Mesenchymal stem cell (in vitro differentiated cells and primary cell): ENCODE measurements at regions not wholly inside any gene's neighbourhood (a gene's known extent, or its start where the extent isn't known, plus 50 kb on each side); places are given as distances from the start of the nearest gene placed in this dataset.

ENCODE experiments used
- DNase-seq: peaks from one replicate; pipeline ENCODE4 v3.0.0-alpha.2; 2013
- H2AFZ ChIP-seq: one replicate; pipeline ENCODE4 v1.6.1; 2013; ENCODE audit warnings: low read depth, mild to moderate bottlenecking, control low read depth, inconsistent platforms, low read length, moderate library complexity
- H2AK5ac ChIP-seq: 2 replicates; pipeline ENCODE4 v1.6.1; 2013; ENCODE audit warnings: low read length, moderate library complexity, mild to moderate bottlenecking, inconsistent platforms; ENCODE audit not compliant: severe bottlenecking
- H2BK120ac ChIP-seq: one replicate; pipeline ENCODE4 v1.6.1; 2013; ENCODE audit warnings: low read depth, mild to moderate bottlenecking, inconsistent platforms, low read length, moderate library complexity
- H2BK12ac ChIP-seq, 2 experiments: one replicate each; pipeline ENCODE4 v1.6.1; 2013; ENCODE audit warnings: inconsistent platforms in 2 of 2, low read length in 2 of 2, mild to moderate bottlenecking in 2 of 2, moderate library complexity in 2 of 2, control low read depth in 1 of 2
- H2BK15ac ChIP-seq: one replicate; pipeline ENCODE4 v1.6.1; 2013; ENCODE audit warnings: mild to moderate bottlenecking, low read depth, inconsistent platforms; ENCODE audit not compliant: poor library complexity, severe bottlenecking
- H2BK5ac ChIP-seq: 2 replicates; pipeline ENCODE4 v1.6.1; 2013; ENCODE audit warnings: low read depth, mild to moderate bottlenecking, low read length, control low read depth, inconsistent platforms; ENCODE audit not compliant: poor library complexity, severe bottlenecking
- H3K14ac ChIP-seq, 2 experiments: one replicate each; pipeline ENCODE4 v1.6.1; 2013; ENCODE audit warnings: inconsistent platforms in 2 of 2, low read length in 2 of 2, control low read depth in 1 of 2, mild to moderate bottlenecking in 1 of 2, moderate library complexity in 1 of 2
- H3K18ac ChIP-seq, 2 experiments: one replicate each; pipeline ENCODE4 v1.6.1; 2013; ENCODE audit warnings: inconsistent platforms in 2 of 2, low read length in 2 of 2, control low read depth in 1 of 2, low read depth in 1 of 2, mild to moderate bottlenecking in 1 of 2
- H3K23ac ChIP-seq, 2 experiments: one replicate each; pipeline ENCODE4 v1.6.1; 2013; ENCODE audit warnings: inconsistent platforms in 2 of 2, low read length in 2 of 2, mild to moderate bottlenecking in 2 of 2, moderate library complexity in 2 of 2, control low read depth in 1 of 2
- H3K27ac ChIP-seq: 2 replicates; pipeline ENCODE4 v1.5.1; 2013; ENCODE audit warnings: mild to moderate bottlenecking, moderate library complexity, low read length, control low read depth, inconsistent platforms; ENCODE audit not compliant: poor library complexity, severe bottlenecking
- H3K27me3 ChIP-seq, 2 experiments: 2 replicates each; pipeline versions ENCODE4 v1.6.1 to v1.7.0; 2013; ENCODE audit warnings: low read length in 2 of 2, mild to moderate bottlenecking in 2 of 2, moderate library complexity in 2 of 2, control low read depth in 1 of 2, inconsistent platforms in 1 of 2; ENCODE audit not compliant: control insufficient read depth in 1 of 2, insufficient read depth in 1 of 2
- H3K36me3 ChIP-seq, 2 experiments: 2 replicates each; pipeline versions ENCODE4 v1.6.1 to v1.7.0; 2013; ENCODE audit warnings: low read length in 2 of 2, control low read depth in 1 of 2, inconsistent platforms in 1 of 2, low read depth in 1 of 2, mild to moderate bottlenecking in 1 of 2; ENCODE audit not compliant: insufficient read depth in 2 of 2, control insufficient read depth in 1 of 2
- H3K4ac ChIP-seq, 2 experiments: one replicate each; pipeline ENCODE4 v1.6.1; 2013; ENCODE audit warnings: inconsistent platforms in 2 of 2, low read length in 2 of 2, mild to moderate bottlenecking in 2 of 2, moderate library complexity in 2 of 2, control low read depth in 1 of 2, low read depth in 1 of 2
- H3K4me1 ChIP-seq: 2 replicates; pipeline ENCODE4 v1.6.1; 2013; ENCODE audit warnings: low read depth, low read length, control low read depth; ENCODE audit not compliant: control insufficient read depth, insufficient read depth
- H3K4me2 ChIP-seq: 2 replicates; pipeline ENCODE4 v1.6.1; 2013; ENCODE audit warnings: low read length, mild to moderate bottlenecking, inconsistent platforms; ENCODE audit not compliant: poor library complexity, severe bottlenecking
- H3K4me3 ChIP-seq, 2 experiments: 2 replicates each; pipeline versions ENCODE4 v1.5.1 to v1.7.0; 2013; ENCODE audit warnings: low read length in 2 of 2, mild to moderate bottlenecking in 2 of 2, control low read depth in 1 of 2, low read depth in 1 of 2; ENCODE audit not compliant: insufficient read depth in 1 of 2
- H3K79me1 ChIP-seq: replicated peaks from 2 replicates; pipeline ENCODE4 v1.6.1; 2013; ENCODE audit warnings: mild to moderate bottlenecking, control low read depth, low read length, inconsistent platforms; ENCODE audit not compliant: poor library complexity, severe bottlenecking
- H3K9ac ChIP-seq: 2 replicates; pipeline ENCODE4 v1.7.0; 2013; ENCODE audit warnings: mild to moderate bottlenecking, low read length, moderate library complexity
- H3K9me3 ChIP-seq: 2 replicates; pipeline ENCODE4 v1.7.0; 2013; ENCODE audit warnings: mild to moderate bottlenecking, low read length; ENCODE audit not compliant: control insufficient read depth
- H4K8ac ChIP-seq: one replicate; pipeline ENCODE4 v1.6.1; 2013; ENCODE audit warnings: inconsistent platforms, mild to moderate bottlenecking, low read length, moderate library complexity
- H4K91ac ChIP-seq: one replicate; pipeline ENCODE4 v1.6.1; 2013; ENCODE audit warnings: mild to moderate bottlenecking, low read length, inconsistent platforms
- WGBS: methylation state at CpG from one replicate; pipeline ENCODE4 v1.1.7; 2013; ENCODE audit warnings: mixed read lengths; 5-methylcytosine and 5-hydroxymethylcytosine counted together

GRCh38 chr2:40851661-40852060 lies 399.8 kb upstream of the SLC8A1 start:
- Histone ChIP-seq H2AK5ac (no peak overlapping the region), H3K14ac (no peak overlapping the region), H3K79me1 (no peaks in the 10 kb centered on the region), H4K91ac (no peak overlapping the region), H3K4me2 (no peak overlapping the region), H2AFZ (no peak overlapping the region), H3K4ac (no peak overlapping the region), H2BK12ac (no peak overlapping the region), H3K4me3 (no peak overlapping the region), H3K27ac (no peak overlapping the region), H3K23ac (no peak overlapping the region), H3K4me1 (no peaks in the 10 kb centered on the region), H4K8ac (no peak overlapping the region), H3K36me3 (no peaks in the 10 kb centered on the region), H3K18ac (no peak overlapping the region), H3K9ac (no peak overlapping the region), H2BK5ac (no peak overlapping the region), H3K9me3 (no peaks in the 10 kb centered on the region), H2BK120ac (no peak overlapping the region), H2BK15ac (no peak overlapping the region), H3K27me3 (no peaks in the 10 kb centered on the region)
- DNase-seq = no peak

GRCh38 chr2:40859617-40860016 lies 407.7 kb upstream of the SLC8A1 start:
- Histone ChIP-seq H2AFZ (no peak overlapping the region), H3K9me3 (no peaks in the 10 kb centered on the region), H2BK15ac (no peak overlapping the region), H3K27me3 (no peaks in the 10 kb centered on the region), H4K8ac (no peak overlapping the region), H3K18ac (no peak overlapping the region), H3K23ac (no peak overlapping the region), H2BK12ac (no peak overlapping the region), H2BK5ac (no peak overlapping the region), H3K4ac (no peak overlapping the region), H3K36me3 (no peaks in the 10 kb centered on the region), H3K79me1 (no peaks in the 10 kb centered on the region), H3K4me2 (no peak overlapping the region), H3K4me3 (no peak overlapping the region), H4K91ac (no peak overlapping the region), H3K14ac (no peak overlapping the region), H3K4me1 (no peaks in the 10 kb centered on the region), H2AK5ac (no peak overlapping the region), H2BK120ac (no peak overlapping the region), H3K27ac (no peak overlapping the region), H3K9ac (no peak overlapping the region)
- no peak for DNase-seq
- WGBS = 63% methylated on average over 1 of the region's 1 CpG

GRCh38 chr2:40867829-40868228 lies 415.9 kb upstream of the SLC8A1 start:
- Histone ChIP-seq H3K27me3 (no peaks in the 10 kb centered on the region), H3K9me3 (no peaks in the 10 kb centered on the region), H2BK12ac (no peak overlapping the region), H3K27ac (no peak overlapping the region), H4K8ac (no peak overlapping the region), H2BK5ac (no peak overlapping the region), H3K79me1 (no peaks in the 10 kb centered on the region), H2BK15ac (no peak overlapping the region), H3K4me1 (no peaks in the 10 kb centered on the region), H3K36me3 (no peaks in the 10 kb centered on the region), H3K9ac (no peak overlapping the region), H4K91ac (no peak overlapping the region), H2AK5ac (no peak overlapping the region), H3K4ac (no peak overlapping the region), H2BK120ac (no peak overlapping the region), H3K18ac (no peak overlapping the region), H2AFZ (no peak overlapping the region), H3K4me3 (no peak overlapping the region), H3K23ac (no peak overlapping the region), H3K4me2 (no peak overlapping the region), H3K14ac (no peak overlapping the region)
- 80% methylated on average over 2 of the region's 5 CpGs for WGBS
- no peak for DNase-seq

GRCh38 chr2:40872580-40872979 lies 420.7 kb upstream of the SLC8A1 start:
- Histone ChIP-seq H2AK5ac (no peak overlapping the region), H2BK12ac (no peak overlapping the region), H2BK15ac (no peak overlapping the region), H3K4ac (no peak overlapping the region), H3K36me3 (no peaks in the 10 kb centered on the region), H3K4me2 (no peak overlapping the region), H2AFZ (no peak overlapping the region), H3K27me3 (no peaks in the 10 kb centered on the region), H3K79me1 (no peaks in the 10 kb centered on the region), H3K23ac (no peak overlapping the region), H3K9me3 (no peaks in the 10 kb centered on the region), H3K4me1 (no peaks in the 10 kb centered on the region), H3K18ac (no peak overlapping the region), H2BK120ac (no peak overlapping the region), H3K9ac (no peak overlapping the region), H4K91ac (no peak overlapping the region), H2BK5ac (no peak overlapping the region), H3K27ac (no peak overlapping the region), H4K8ac (no peak overlapping the region), H3K4me3 (no peak overlapping the region), H3K14ac (no peak overlapping the region)
- no CpG with 5 or more reads among the region's 2 CpGs for WGBS
- no peak for DNase-seq
